Renal cortex interstitium (tissue), 11 donors: ENCODE measurements at regions not wholly inside any gene's neighbourhood (a gene's known extent, or its start where the extent isn't known, plus 50 kb on each side); places are given as distances from the start of the nearest gene placed in this dataset.

Experiments used
- DNase-seq, 11 donors: peaks; one replicate each; pipeline ENCODE4 v3.0.0-alpha.2; 2013; ENCODE audit warnings: low read depth in 9 of 11, low spot score in 4 of 11; ENCODE audit errors: extremely low read depth in 1 of 11

- DNase-seq = no peak
Observed at GRCh38 chr22:48453171-48453570, 1374.5 kb downstream of the BRD1 start.

- DNase-seq = no peak
Observed at GRCh38 chr22:48452766-48453165, 1374.9 kb downstream of the BRD1 start.

GRCh38 chr22:48451891-48452290 lies 1375.8 kb downstream of the BRD1 start:
- DNase-seq = no peak

- DNase-seq = no peak
Observed at GRCh38 chr22:48450188-48450825, 1377.4 kb downstream of the BRD1 start.

GRCh38 chr22:48449466-48450187 lies 1378.0 kb downstream of the BRD1 start:
- DNase-seq = no peak

GRCh38 chr22:48448821-48449220 lies 1378.9 kb downstream of the BRD1 start:
- DNase-seq = no peak

- no peak for DNase-seq
Observed at GRCh38 chr22:48445113-48445827, 1382.4 kb downstream of the BRD1 start.

- no peak for DNase-seq
Observed at GRCh38 chr22:48444320-48445112, 1383.2 kb downstream of the BRD1 start.

GRCh38 chr22:48443680-48444079 lies 1384.0 kb downstream of the BRD1 start:
- DNase-seq = no peak

- no peak for DNase-seq
Observed at GRCh38 chr22:48442663-48443062, 1385.0 kb downstream of the BRD1 start.

GRCh38 chr22:48441553-48441850 lies 1386.2 kb downstream of the BRD1 start:
- DNase-seq = no peak

- no peak for DNase-seq
Observed at GRCh38 chr22:48440673-48441552, 1386.8 kb downstream of the BRD1 start.

GRCh38 chr22:48440176-48440575 lies 1387.5 kb downstream of the BRD1 start:
- DNase-seq = no peak

- no peak for DNase-seq
Observed at GRCh38 chr22:48439560-48440135, 1388.0 kb downstream of the BRD1 start.

- DNase-seq = no peak
Observed at GRCh38 chr22:48438800-48439559, 1388.7 kb downstream of the BRD1 start.

GRCh38 chr22:48438096-48438495 lies 1389.6 kb downstream of the BRD1 start:
- DNase-seq = no peak

- DNase-seq = no peak
Observed at GRCh38 chr22:48436201-48436931, 1391.3 kb downstream of the BRD1 start.
